ENCODE measurements at regions not wholly inside any gene's neighbourhood (a gene's known extent, or its start where the extent isn't known, plus 50 kb on each side); places are given as distances from the start of the nearest gene placed in this dataset.

DNA sequence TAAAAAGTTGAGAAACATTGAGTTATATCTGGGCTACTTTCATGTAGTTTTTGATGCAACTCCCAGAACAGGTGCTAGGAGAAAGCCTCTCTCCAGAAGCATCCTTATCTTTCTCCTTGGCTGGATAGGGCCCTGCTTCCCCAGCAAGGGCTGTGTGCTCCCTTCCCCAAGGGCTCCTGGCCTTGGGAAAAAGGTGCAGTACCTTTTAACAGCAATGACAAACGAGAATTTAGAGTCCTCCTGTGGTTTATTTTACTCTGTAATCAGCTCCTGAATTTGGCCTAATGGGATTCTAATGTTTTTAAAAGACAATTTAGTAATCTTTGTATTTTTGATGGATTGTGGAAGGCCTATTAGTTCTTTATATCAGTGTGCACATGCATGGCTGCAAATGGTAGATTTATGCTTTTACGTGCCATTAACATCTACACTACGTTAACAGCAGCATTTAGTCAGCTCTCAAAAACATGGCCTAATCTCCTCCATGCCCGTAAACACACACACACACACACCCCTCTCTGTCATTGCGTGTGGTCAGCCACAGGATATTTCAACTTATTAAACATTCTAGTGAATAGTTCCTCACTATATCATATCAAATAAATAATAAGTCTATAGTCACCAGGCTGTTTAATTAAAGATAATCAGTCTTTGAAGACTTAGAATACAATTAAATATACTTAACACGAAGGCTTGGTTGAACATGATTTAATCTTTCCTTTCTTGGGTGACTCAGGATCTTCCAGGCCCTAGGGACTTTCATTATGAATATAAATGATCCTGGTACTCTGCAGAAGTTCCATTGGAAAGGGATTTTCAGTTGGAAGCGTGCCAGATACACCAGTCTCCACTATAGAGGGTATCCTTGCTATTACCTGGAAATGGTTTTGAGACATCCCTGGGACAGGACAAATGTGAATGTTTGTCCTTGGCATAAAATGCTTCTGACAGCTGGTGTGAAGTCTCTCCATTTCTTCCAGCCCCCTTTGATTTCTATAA lies 181.4 kb upstream of the PWP1 start:
- H2BK120ac ChIP-seq (replicated peaks; ENCODE audit: low read depth, low read length) = no peak overlapping the region
- no peak overlapping the region for H4K5ac ChIP-seq (ENCODE audit: insufficient read length, low read depth, low read length)
- no peaks in the 10 kb centered on the region for H3K79me2 ChIP-seq (ENCODE audit: control insufficient read depth in 1 of 2, insufficient read depth in 2 of 2, low read length in 2 of 2)
- no peaks in the 10 kb centered on the region for H4K20me1 ChIP-seq (replicated peaks in 1 of 2; ENCODE audit: control insufficient read depth in 1 of 2, insufficient read depth in 2 of 2, low read length in 2 of 2)
- no peak overlapping the region for H3K18ac ChIP-seq (ENCODE audit: extremely low read depth, low read length)
- H2AK5ac ChIP-seq (ENCODE audit: low read depth, low read length) = no peak overlapping the region
- no peak overlapping the region for H3K4me3 ChIP-seq (ENCODE audit: extremely low read depth in 1 of 4, insufficient read depth in 2 of 4, low read depth in 3 of 4, low read length in 4 of 4)
- H3K56ac ChIP-seq (replicated peaks; ENCODE audit: insufficient read length, low read depth, low read length) = no peak overlapping the region
- no peak overlapping the region for H2AFZ ChIP-seq (ENCODE audit: low read length)
- H4K8ac ChIP-seq (ENCODE audit: extremely low read depth, insufficient read depth, low read length) = no peak overlapping the region
- H2BK15ac ChIP-seq (ENCODE audit: low read length) = no peak overlapping the region
- TF ChIP-seq CEBPB (IDR thresholded peaks at IDR 0.05; ENCODE audit: low read depth, low read length) = no peak
- no peak for TF ChIP-seq KDM4A (IDR thresholded peaks at IDR 0.05; ENCODE audit: low read depth, low read length, severe bottlenecking)
- TF ChIP-seq CREB1 (IDR thresholded peaks at IDR 0.05) = no peak
- no peak for TF ChIP-seq SP4 (IDR thresholded peaks at IDR 0.05; ENCODE audit: low read length)
- TF ChIP-seq RXRA (IDR thresholded peaks at IDR 0.05; ENCODE audit: insufficient read depth, low read depth, low read length) = no peak
- no peak for TF ChIP-seq RFX5 (IDR thresholded peaks at IDR 0.05; ENCODE audit: borderline replicate concordance, low read depth, low read length)
- TF ChIP-seq, protein P1, sequence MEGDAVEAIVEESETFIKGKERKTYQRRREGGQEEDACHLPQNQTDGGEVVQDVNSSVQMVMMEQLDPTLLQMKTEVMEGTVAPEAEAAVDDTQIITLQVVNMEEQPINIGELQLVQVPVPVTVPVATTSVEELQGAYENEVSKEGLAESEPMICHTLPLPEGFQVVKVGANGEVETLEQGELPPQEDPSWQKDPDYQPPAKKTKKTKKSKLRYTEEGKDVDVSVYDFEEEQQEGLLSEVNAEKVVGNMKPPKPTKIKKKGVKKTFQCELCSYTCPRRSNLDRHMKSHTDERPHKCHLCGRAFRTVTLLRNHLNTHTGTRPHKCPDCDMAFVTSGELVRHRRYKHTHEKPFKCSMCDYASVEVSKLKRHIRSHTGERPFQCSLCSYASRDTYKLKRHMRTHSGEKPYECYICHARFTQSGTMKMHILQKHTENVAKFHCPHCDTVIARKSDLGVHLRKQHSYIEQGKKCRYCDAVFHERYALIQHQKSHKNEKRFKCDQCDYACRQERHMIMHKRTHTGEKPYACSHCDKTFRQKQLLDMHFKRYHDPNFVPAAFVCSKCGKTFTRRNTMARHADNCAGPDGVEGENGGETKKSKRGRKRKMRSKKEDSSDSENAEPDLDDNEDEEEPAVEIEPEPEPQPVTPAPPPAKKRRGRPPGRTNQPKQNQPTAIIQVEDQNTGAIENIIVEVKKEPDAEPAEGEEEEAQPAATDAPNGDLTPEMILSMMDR (IDR thresholded peaks at IDR 0.05; ENCODE audit: control extremely low read depth in 1 of 3, insufficient read depth in 1 of 3, low read depth in 1 of 3, low read length in 3 of 3) = no peak
- TF ChIP-seq EP300 (IDR thresholded peaks at IDR 0.05; ENCODE audit: borderline replicate concordance in 1 of 2, low read depth in 2 of 2, low read length in 2 of 2) = no peak
- TF ChIP-seq POLR2AphosphoS5 (IDR thresholded peaks at IDR 0.05; ENCODE audit: low read depth, low read length) = no peak
- H3K79me1 ChIP-seq (ENCODE audit: low read depth, low read length) = no peaks in the 10 kb centered on the region; the same call in 1 of the 2 replicates
- H2BK5ac ChIP-seq (ENCODE audit: low read depth, low read length) = no peak overlapping the region
- H3K36me3 ChIP-seq (ENCODE audit: control insufficient read depth in 2 of 4, insufficient read depth in 4 of 4, low read length in 3 of 4) = no peaks in the 10 kb centered on the region
- no peak overlapping the region for H3K27ac ChIP-seq (ENCODE audit: low read depth, low read length)
- WGBS, 2 experiments (ENCODE audit: extremely low coverage in 1 of 2, insufficient coverage in 1 of 2, insufficient read length in 1 of 2, insufficient replicate concordance in 2 of 2, low coverage in 1 of 2, low lambda C conversion rate in 2 of 2, missing lambda C conversion rate in 1 of 2) = 87% methylated on average over 7 of the region's 7 CpGs; no CpG with 5 or more reads in 1 of the 2 experiments
- FAIRE-seq (no peak), DNase-seq (ENCODE audit: low read depth in 1 of 2, low spot score in 2 of 2) (no peak)
- peaks cover 0 to 2% (median 0%) of the 10 kb centered on the region in 4 experiments; a peak in 1 of 7 replicates for H3K27me3 ChIP-seq (replicated peaks in 1 of 4; ENCODE audit: control insufficient read depth in 3 of 4, extremely low read depth in 1 of 4, insufficient read depth in 3 of 4, low read length in 3 of 4)
- H3K14ac ChIP-seq (ENCODE audit: insufficient read length) = no peak overlapping the region
- no peaks in the 10 kb centered on the region for H3K9me3 ChIP-seq (ENCODE audit: insufficient read depth in 2 of 2, low read depth in 1 of 2, low read length in 1 of 2)
- H3K9ac ChIP-seq (replicated peaks in 1 of 4; ENCODE audit: extremely low read depth in 1 of 4, low read depth in 3 of 4, low read length in 3 of 4) = no peak overlapping the region
- H2BK12ac ChIP-seq (ENCODE audit: low read depth, low read length) = no peak overlapping the region
- POLR2A ChIA-PET (ENCODE audit: partially characterized antibody) = no interaction called here
- no peaks in the 10 kb centered on the region for H3K4me1 ChIP-seq (replicated peaks in 1 of 4; ENCODE audit: control insufficient read depth in 3 of 4, insufficient read depth in 4 of 4, low read length in 3 of 4)
- no peak overlapping the region for H3K23ac ChIP-seq (ENCODE audit: insufficient read length)
- H2BK20ac ChIP-seq (ENCODE audit: low read length) = no peak overlapping the region
- CTCF ChIA-PET (ENCODE audit: partially characterized antibody) = interaction anchor here (1.0 to 1.4 kb wide), 4 partner anchors 16 to 372 kb away, joined by 3 to 4 read pairs (median 3); no protein-coding TSS in a partner anchor
- no peaks in the 10 kb centered on the region; the same call in 1 of the 2 replicates for H3K23me2 ChIP-seq (ENCODE audit: low read depth, low read length)
- H3K4ac ChIP-seq (replicated peaks; ENCODE audit: insufficient read length, low read depth, low read length) = no peak overlapping the region
- no peak overlapping the region for H3K4me2 ChIP-seq (ENCODE audit: insufficient read depth in 1 of 2, low read depth in 2 of 2, low read length in 2 of 2)
- no peak overlapping the region for H4K91ac ChIP-seq (replicated peaks; ENCODE audit: insufficient read length, low read length)

Measured in H1 (cell line).